ENCODE measurements at regions not wholly inside any gene's neighbourhood (a gene's known extent, or its start where the extent isn't known, plus 50 kb on each side); places are given as distances from the start of the nearest gene placed in this dataset.

DNA sequence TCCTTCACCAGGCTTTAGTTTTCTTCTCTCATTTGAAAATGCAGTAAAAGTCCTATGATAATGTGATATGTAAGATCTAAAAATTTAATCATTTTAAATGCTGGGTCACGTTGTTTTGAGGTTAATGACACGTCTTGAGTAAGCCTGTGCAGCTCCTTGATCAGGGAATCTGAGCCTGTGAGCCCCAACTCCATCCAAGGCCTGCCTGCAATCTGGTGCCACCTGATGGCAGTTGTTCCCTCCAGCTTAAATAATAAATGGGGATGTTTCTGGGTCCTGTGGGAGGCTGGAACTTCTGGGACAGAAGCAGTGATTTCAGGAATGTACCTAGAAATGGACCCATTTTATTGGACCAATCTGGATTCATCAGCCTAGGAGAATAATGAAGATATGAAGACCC is 455.4 kb upstream of the ADGRL3 start:
- TF ChIP-seq, protein P1, sequence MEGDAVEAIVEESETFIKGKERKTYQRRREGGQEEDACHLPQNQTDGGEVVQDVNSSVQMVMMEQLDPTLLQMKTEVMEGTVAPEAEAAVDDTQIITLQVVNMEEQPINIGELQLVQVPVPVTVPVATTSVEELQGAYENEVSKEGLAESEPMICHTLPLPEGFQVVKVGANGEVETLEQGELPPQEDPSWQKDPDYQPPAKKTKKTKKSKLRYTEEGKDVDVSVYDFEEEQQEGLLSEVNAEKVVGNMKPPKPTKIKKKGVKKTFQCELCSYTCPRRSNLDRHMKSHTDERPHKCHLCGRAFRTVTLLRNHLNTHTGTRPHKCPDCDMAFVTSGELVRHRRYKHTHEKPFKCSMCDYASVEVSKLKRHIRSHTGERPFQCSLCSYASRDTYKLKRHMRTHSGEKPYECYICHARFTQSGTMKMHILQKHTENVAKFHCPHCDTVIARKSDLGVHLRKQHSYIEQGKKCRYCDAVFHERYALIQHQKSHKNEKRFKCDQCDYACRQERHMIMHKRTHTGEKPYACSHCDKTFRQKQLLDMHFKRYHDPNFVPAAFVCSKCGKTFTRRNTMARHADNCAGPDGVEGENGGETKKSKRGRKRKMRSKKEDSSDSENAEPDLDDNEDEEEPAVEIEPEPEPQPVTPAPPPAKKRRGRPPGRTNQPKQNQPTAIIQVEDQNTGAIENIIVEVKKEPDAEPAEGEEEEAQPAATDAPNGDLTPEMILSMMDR (conservative IDR thresholded peaks at IDR 0.05; ENCODE audit: low read length) = no peak
- no peak for TF ChIP-seq EZH2phosphoT487 (IDR thresholded peaks at IDR 0.05; ENCODE audit: borderline replicate concordance)
